HUES64 (cell line): ENCODE measurements at regions not wholly inside any gene's neighbourhood (a gene's known extent, or its start where the extent isn't known, plus 50 kb on each side); places are given as distances from the start of the nearest gene placed in this dataset.
"Not testable (repeated sequence)": the region's sequence is repeated elsewhere in the genome, so short reads cannot be mapped to it uniquely, and the experiment has no call there.

Source experiments
- H3K27ac ChIP-seq: 2 replicates; pipeline ENCODE4 v1.7.0; 2013; ENCODE audit warnings: low read depth, low read length, inconsistent platforms
- H3K27me3 ChIP-seq: 2 replicates; pipeline ENCODE4 v1.6.1; 2013; ENCODE audit warnings: mild to moderate bottlenecking, low read length; ENCODE audit not compliant: insufficient read depth
- H3K36me3 ChIP-seq: 2 replicates; pipeline ENCODE4 v1.6.1; 2013; ENCODE audit warnings: mild to moderate bottlenecking, low read length; ENCODE audit not compliant: insufficient read depth
- H3K4me1 ChIP-seq: 2 replicates; pipeline ENCODE4 v1.6.1; 2013; ENCODE audit warnings: mild to moderate bottlenecking, low read length, moderate library complexity; ENCODE audit not compliant: insufficient read depth
- H3K4me3 ChIP-seq: 2 replicates; pipeline ENCODE4 v1.5.1; 2013; ENCODE audit warnings: mild to moderate bottlenecking, low read length, moderate library complexity
- H3K9ac ChIP-seq: 2 replicates; pipeline ENCODE4 v1.6.1; 2013; ENCODE audit warnings: mild to moderate bottlenecking, low read depth, low read length
- H3K9me3 ChIP-seq: 2 replicates; pipeline ENCODE4 v1.6.1; 2013; ENCODE audit warnings: low read depth, low read length; ENCODE audit not compliant: insufficient read depth
- WGBS: fragments of 150-250, 120-280 bp; methylation state at CpG from one replicate; pipeline ENCODE4 v1.1.7; 2013; ENCODE audit warnings: missing lambda C conversion rate; 5-methylcytosine and 5-hydroxymethylcytosine counted together

DNA sequence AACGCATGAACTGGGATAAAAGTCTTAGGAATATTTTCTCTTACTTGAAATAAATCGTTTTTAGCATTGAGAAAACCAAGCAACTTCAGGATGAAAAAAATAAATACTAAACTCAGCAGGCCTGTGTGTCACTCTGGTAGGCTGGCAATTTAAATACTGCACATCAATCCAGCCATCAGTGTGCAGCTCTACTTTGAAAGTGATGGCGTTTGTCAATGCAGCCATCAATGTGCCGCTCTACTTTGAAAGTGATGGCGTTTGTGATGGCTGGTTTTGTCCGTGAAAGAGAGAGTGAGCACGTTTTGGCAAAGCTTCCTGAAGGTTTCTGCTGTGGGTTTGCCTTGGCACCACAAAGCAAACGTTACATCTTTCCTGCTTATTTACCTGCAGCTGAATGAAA is 543.5 kb upstream of the SALL3 start:
- no peak overlapping the region for H3K9ac ChIP-seq
- no peaks in the 10 kb centered on the region for H3K36me3 ChIP-seq
- H3K27ac ChIP-seq = no peak overlapping the region
- 90% methylated on average over 8 of the region's 8 CpGs for WGBS
- no peaks in the 10 kb centered on the region for H3K9me3 ChIP-seq
- H3K4me1 ChIP-seq = no peaks in the 10 kb centered on the region
- H3K4me3 ChIP-seq = no peak overlapping the region
- no peaks in the 10 kb centered on the region for H3K27me3 ChIP-seq

DNA sequence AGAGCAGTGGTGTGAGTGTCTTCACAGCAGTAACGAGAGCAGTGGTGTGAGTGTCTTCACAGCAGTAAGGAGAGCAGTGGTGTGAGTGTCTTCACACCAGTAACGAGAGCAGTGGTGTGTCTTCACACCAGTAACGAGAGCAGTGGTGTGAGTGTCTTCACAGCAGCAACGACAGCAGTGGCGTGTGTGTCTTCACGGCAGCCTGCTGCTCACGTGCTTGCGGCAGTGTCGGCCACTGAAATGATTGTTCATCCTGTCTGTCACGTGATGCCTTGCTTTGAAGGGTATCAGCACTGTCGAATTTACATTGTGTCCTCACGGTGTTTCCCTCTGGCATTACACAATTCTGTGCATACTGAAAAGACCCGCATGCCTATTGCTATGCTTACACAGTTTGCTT is 541.4 kb upstream of the SALL3 start:
- not testable (repeated sequence) for H3K27me3 ChIP-seq, H3K4me3 ChIP-seq, H3K36me3 ChIP-seq, H3K9ac ChIP-seq, H3K27ac ChIP-seq, H3K9me3 ChIP-seq, H3K4me1 ChIP-seq
- 96% methylated on average over 13 of the region's 13 CpGs for WGBS

DNA sequence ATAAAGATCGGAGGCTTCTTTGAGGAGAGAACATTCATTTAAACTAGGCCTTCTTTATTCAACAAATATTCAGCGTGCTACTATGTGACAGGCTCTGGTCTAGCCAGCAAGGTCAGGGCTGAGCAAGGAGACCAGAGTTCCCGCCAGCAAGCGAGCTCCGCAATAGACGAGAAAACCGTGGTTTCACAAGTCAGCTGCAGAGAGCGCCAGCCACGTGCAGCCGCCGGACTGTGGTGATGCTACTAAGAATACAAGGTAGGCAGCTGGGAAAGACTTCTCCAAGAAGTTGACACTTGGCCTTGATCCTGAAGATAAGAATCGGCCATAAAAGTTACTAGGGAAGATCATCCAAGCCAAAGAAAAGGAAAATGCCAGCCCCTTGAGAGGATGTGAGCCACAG is 533.7 kb upstream of the SALL3 start:
- WGBS = 95% methylated on average over 12 of the region's 12 CpGs
- Histone ChIP-seq H3K4me3 (no peak overlapping the region), H3K36me3 (no peaks in the 10 kb centered on the region), H3K4me1 (no peaks in the 10 kb centered on the region), H3K27ac (no peak overlapping the region), H3K9ac (no peak overlapping the region), H3K27me3 (no peaks in the 10 kb centered on the region), H3K9me3 (no peaks in the 10 kb centered on the region)

DNA sequence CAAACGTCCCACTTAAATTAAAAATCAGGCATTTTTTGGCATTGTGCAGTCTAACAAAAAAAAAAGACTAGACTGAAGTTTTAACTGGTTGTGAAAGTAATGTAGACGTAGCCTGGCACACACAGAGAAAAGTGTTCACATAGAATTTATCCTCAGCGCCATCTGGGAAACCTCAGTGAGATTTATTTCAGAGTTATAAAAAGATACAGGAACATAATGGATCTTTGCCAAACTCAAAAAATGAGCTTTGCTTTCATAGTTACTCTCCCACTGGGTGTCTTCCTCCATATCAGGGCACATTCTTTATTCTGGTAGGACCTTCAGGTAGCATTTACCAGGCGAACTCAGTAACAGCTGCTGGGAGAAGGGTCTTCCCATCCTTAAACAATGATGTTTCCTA is 532.4 kb upstream of the SALL3 start:
- no peak overlapping the region for H3K9ac ChIP-seq
- H3K9me3 ChIP-seq = no peaks in the 10 kb centered on the region
- no peak overlapping the region for H3K27ac ChIP-seq
- no peaks in the 10 kb centered on the region for H3K27me3 ChIP-seq
- H3K36me3 ChIP-seq = no peaks in the 10 kb centered on the region
- WGBS = 86% methylated on average over 4 of the region's 4 CpGs
- peaks cover 4% of the 10 kb centered on the region; the same call in 1 of the 2 replicates for H3K4me1 ChIP-seq
- H3K4me3 ChIP-seq = no peak overlapping the region

DNA sequence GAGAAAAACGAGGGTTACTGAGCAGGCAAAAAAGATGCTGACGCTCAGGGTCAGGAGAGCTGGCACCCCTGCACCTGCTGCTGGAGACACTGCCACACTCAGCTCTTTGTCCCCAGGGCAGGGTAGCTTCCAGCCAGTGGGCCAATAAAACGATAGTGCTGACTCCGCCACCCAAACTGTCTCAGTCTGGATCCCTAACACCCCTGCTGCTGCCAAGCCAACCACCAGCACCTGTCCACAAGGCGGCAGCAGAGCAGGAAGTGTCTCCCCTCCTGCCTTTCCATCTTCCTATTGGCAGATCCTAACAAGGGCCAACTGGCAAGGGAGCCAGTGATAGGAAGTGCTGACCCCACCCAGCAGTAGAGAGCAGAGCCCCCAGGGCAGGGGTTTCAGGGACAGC is 531.5 kb upstream of the SALL3 start:
- H3K36me3 ChIP-seq = no peaks in the 10 kb centered on the region
- no peaks in the 10 kb centered on the region for H3K9me3 ChIP-seq
- no peak overlapping the region for H3K4me3 ChIP-seq
- H3K9ac ChIP-seq = no peak overlapping the region
- WGBS = 88% methylated on average over 5 of the region's 5 CpGs
- peaks cover 4% of the 10 kb centered on the region; the same call in 1 of the 2 replicates for H3K4me1 ChIP-seq
- no peak overlapping the region for H3K27ac ChIP-seq
- no peaks in the 10 kb centered on the region for H3K27me3 ChIP-seq

DNA sequence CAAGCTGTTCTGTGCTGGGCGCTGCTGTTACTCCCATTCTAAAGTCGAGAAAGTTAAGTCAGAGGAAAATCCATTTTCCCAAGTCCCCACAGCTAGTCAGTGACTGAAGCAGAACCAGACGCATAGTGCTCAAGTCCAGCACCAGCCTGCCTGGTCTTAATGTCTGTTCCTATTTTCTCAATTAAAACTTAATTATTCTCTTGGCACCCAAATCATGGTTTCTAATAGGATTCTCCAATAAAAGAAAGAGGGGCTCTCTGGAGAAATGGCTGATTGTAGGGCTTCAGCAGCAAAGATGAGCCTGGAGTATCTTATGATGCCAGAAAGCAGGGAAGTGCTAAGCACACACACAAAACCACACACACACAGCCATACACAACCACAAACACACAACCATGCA is 531.0 kb upstream of the SALL3 start:
- H3K27ac ChIP-seq = no peak overlapping the region
- no peak overlapping the region for H3K4me3 ChIP-seq
- no peaks in the 10 kb centered on the region for H3K36me3 ChIP-seq
- H3K27me3 ChIP-seq = no peaks in the 10 kb centered on the region
- no peaks in the 10 kb centered on the region for H3K9me3 ChIP-seq
- WGBS = 96% methylated on average over 3 of the region's 3 CpGs
- no peak overlapping the region for H3K9ac ChIP-seq
- H3K4me1 ChIP-seq = peaks cover 4% of the 10 kb centered on the region; the same call in 1 of the 2 replicates

DNA sequence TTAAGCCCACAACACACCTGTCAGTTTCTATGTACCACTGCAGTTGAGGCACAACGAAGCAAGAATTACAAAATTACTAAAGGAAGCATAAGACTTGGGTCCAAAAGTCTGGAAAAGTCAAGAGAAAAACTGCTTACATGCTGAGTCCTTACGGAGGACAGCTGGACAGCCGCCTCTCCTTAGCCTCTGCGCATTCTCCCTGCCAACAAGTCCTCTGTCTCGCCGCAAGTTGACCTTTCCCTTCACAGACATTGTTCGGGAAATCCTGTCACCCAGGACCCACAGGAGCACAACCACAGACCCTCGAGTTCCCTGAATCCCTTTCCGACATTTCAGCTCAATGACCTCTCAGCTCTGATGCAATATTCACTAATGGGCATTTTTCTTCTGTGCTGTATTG is 525.4 kb upstream of the SALL3 start:
- H3K9me3 ChIP-seq = no peaks in the 10 kb centered on the region
- no peaks in the 10 kb centered on the region for H3K36me3 ChIP-seq
- WGBS = 92% methylated on average over 9 of the region's 9 CpGs

DNA sequence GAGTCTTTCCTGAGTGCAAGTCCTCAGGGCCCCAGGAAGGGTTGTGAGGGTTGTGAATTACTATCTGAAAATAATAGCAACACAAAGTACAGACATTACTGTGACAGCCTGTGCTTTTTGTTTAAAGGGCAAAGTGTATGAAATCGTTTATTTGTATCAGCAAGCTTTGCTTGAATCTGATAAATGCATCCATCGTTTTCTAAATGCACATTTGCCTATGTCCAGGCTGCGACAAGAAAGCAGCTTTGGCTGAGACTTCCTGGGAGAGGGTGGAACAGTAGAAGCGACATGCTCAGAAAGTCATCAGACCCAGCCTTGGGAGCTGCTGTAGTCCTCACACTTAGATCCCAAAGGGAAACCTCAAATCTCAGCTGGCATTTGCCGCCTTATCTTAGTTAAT is 524.2 kb upstream of the SALL3 start:
- no peak overlapping the region for H3K27ac ChIP-seq
- no peaks in the 10 kb centered on the region for H3K36me3 ChIP-seq
- no peaks in the 10 kb centered on the region for H3K27me3 ChIP-seq
- H3K9ac ChIP-seq = no peak overlapping the region
- H3K9me3 ChIP-seq = no peaks in the 10 kb centered on the region
- peaks cover 4% of the 10 kb centered on the region; the same call in 1 of the 2 replicates for H3K4me1 ChIP-seq
- WGBS = 95% methylated on average over 4 of the region's 5 CpGs
- H3K4me3 ChIP-seq = no peak overlapping the region

More for the DNA sequence above, 525.4 kb upstream of the SALL3 start:
- Histone ChIP-seq H3K27me3 (no peaks in the 10 kb centered on the region), H3K4me1 (peaks cover 4% of the 10 kb centered on the region; the same call in 1 of the 2 replicates), H3K4me3 (no peak overlapping the region), H3K27ac (no peak overlapping the region), H3K9ac (no peak overlapping the region)

DNA sequence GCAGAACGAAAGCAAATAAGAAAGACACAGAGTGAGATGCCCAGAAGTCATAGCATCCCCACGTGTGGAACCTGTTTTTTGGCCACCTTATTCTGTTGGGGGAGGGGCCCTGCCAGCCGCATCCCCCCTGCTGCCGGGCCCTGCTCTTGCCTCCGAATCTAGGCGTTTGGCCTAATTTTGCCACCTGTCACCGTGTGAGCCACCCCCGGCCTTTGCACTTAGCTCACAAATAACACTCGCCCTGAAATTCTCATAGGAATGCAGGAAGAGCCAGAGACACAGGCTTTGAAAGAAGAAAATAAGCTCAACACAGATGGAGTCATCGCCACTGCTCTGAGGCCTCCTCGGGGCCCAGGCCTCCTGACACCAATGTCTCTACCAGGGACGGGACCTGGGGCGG is 522.6 kb upstream of the SALL3 start:
- Histone ChIP-seq H3K9me3 (no peaks in the 10 kb centered on the region), H3K27ac (no peak overlapping the region), H3K4me1 (no peaks in the 10 kb centered on the region), H3K4me3 (no peak overlapping the region), H3K27me3 (no peaks in the 10 kb centered on the region), H3K36me3 (no peaks in the 10 kb centered on the region), H3K9ac (no peak overlapping the region)
- WGBS = 87% methylated on average over 13 of the region's 13 CpGs

DNA sequence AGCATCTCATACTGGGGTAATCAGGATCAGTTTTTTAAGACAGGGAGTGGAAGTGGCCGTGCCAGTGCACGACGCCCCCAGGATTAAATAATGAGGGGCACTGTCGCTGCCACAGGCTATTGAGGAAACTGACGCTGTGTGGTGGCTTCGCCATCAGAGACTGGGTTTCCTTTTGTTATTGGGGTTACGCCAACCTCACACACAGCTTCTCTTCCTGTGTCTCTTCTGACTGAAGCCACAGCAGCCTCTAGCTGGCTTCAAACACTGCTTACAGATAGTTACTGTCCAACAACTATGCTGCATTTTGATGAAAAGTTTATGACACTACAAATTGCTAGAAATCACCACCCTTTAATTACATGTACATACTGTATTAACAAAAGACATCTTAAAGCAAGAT is 521.9 kb upstream of the SALL3 start:
- no peaks in the 10 kb centered on the region for H3K36me3 ChIP-seq
- H3K27ac ChIP-seq = no peak overlapping the region
- no peak overlapping the region for H3K4me3 ChIP-seq
- no peaks in the 10 kb centered on the region for H3K4me1 ChIP-seq
- no peak overlapping the region for H3K9ac ChIP-seq
- 96% methylated on average over 7 of the region's 7 CpGs for WGBS
- H3K27me3 ChIP-seq = no peaks in the 10 kb centered on the region
- H3K9me3 ChIP-seq = no peaks in the 10 kb centered on the region

DNA sequence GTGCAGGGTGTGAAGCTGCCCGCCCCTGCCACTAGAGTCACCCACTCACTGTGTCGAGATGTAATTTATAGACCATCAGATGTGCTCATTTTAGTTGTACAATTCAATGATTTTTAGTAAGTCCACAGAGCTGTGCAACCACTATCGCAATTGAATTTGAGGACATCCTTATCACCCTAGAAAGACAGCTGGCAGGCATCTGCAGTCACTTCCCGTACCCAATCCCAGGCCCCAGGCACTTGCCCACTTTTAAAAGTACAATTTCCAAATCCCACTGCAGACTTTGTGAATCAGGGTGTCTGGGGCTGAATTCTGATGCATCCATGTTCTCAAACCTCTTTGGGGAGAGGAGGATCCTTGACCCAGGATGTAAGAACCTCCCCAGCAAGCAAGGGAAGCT is 521.3 kb upstream of the SALL3 start:
- H3K27me3 ChIP-seq = no peaks in the 10 kb centered on the region
- no peak overlapping the region for H3K9ac ChIP-seq
- H3K27ac ChIP-seq = no peak overlapping the region
- no peaks in the 10 kb centered on the region for H3K36me3 ChIP-seq
- no peaks in the 10 kb centered on the region for H3K4me1 ChIP-seq
- H3K4me3 ChIP-seq = no peak overlapping the region
- WGBS = 97% methylated on average over 4 of the region's 4 CpGs
- H3K9me3 ChIP-seq = no peaks in the 10 kb centered on the region

DNA sequence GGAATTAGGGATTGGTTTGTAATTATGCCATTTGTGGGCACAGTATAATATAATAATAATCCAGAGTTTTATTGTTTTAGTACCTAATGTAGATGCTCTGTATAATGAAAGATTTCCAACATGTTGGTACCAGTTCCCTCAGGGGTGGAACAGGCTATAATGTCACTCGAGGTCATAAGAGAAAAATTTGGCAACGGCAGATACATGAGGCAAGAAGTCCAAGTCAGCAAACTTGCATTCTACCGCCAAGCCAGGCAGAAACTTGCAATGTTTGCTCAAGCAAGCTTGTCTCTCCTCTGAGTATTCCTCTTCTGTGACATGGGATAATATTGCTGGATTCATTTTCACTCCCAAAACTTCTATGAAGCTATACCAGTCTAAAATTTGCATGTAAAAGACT is 520.0 kb upstream of the SALL3 start:
- Histone ChIP-seq H3K27me3 (no peaks in the 10 kb centered on the region), H3K36me3 (no peaks in the 10 kb centered on the region), H3K4me3 (no peak overlapping the region), H3K9ac (no peak overlapping the region), H3K27ac (no peak overlapping the region), H3K9me3 (peaks cover 3% of the 10 kb centered on the region; the same call in 1 of the 2 replicates), H3K4me1 (no peaks in the 10 kb centered on the region)
- 93% methylated on average over 3 of the region's 3 CpGs for WGBS
